SU-DHL-6 (cell line): ENCODE measurements at regions not wholly inside any gene's neighbourhood (a gene's known extent, or its start where the extent isn't known, plus 50 kb on each side); places are given as distances from the start of the nearest gene placed in this dataset.

Source experiments
- H2AFZ ChIP-seq: fragments of 200-600 bp; sonication (generic); 2 replicates; pipeline ENCODE4 v1.6.1; 2014; ENCODE audit warnings: low read depth, mild to moderate bottlenecking, moderate library complexity, mixed read lengths, antibody characterized with exemption, low read length; ENCODE audit not compliant: severe bottlenecking
- H3F3A ChIP-seq: fragments of 200-600 bp; shearing (Covaris generic); 2 replicates; pipeline ENCODE4 v1.6.0; 2016; ENCODE audit warnings: antibody characterized with exemption, mild to moderate bottlenecking; ENCODE audit not compliant: insufficient read depth
- H3K27ac ChIP-seq: fragments of 200-600 bp; sonication (generic); 2 replicates; pipeline ENCODE4 v1.5.1; 2016; ENCODE audit warnings: low read depth, mild to moderate bottlenecking, low read length, moderate library complexity, mixed read lengths
- H3K27me3 ChIP-seq: fragments of 200-600 bp; sonication (generic), shearing (Covaris generic); 2 replicates; pipeline ENCODE4 v1.6.0; 2014; ENCODE audit warnings: mild to moderate bottlenecking, low read length
- H3K36me3 ChIP-seq: fragments of 200-600 bp; sonication (generic); 2 replicates; pipeline ENCODE4 v1.6.1; 2014; ENCODE audit warnings: mild to moderate bottlenecking, low read length, mixed read lengths
- H3K4me2 ChIP-seq: fragments of 300-600, 200-600 bp; shearing (Covaris generic), sonication (generic); 2 replicates; pipeline ENCODE4 v1.6.0; 2014; ENCODE audit warnings: low read length, low read depth, mild to moderate bottlenecking; ENCODE audit not compliant: poor library complexity, severe bottlenecking
- H3K4me3 ChIP-seq: fragments of 200-600 bp; sonication (generic); 2 replicates; pipeline ENCODE4 v1.5.1; 2014; ENCODE audit warnings: antibody characterized with exemption, low read length, mild to moderate bottlenecking, mixed read lengths; ENCODE audit not compliant: insufficient read depth, poor library complexity, severe bottlenecking
- H3K79me2 ChIP-seq: fragments of 200-600 bp; sonication (generic); 2 replicates; pipeline ENCODE4 v1.6.1; 2014; ENCODE audit warnings: mild to moderate bottlenecking, low read length, moderate library complexity; ENCODE audit not compliant: insufficient read depth
- H3K9ac ChIP-seq: fragments of 200-600 bp; sonication (generic); 2 replicates; pipeline ENCODE4 v1.7.0; 2014; ENCODE audit warnings: mild to moderate bottlenecking, low read length
- H3K9me2 ChIP-seq: fragments of 200-600 bp; sonication (generic); replicated peaks from 2 replicates; pipeline ENCODE4 v1.6.1; 2014; ENCODE audit warnings: low read length; ENCODE audit not compliant: insufficient read depth
- H3K9me3 ChIP-seq: fragments of 200-600 bp; sonication (generic); 2 replicates; pipeline ENCODE4 v1.6.1; 2014; ENCODE audit warnings: low read length, mixed read lengths; ENCODE audit not compliant: insufficient read depth
- H4K20me1 ChIP-seq: fragments of 200-600 bp; sonication (generic); 2 replicates; pipeline ENCODE4 v1.6.1; 2014; ENCODE audit warnings: low read depth, mild to moderate bottlenecking, antibody characterized with exemption, low read length, moderate library complexity, mixed read lengths
- EZH2phosphoT487 ChIP-seq: fragments of 200-600 bp; sonication (generic), shearing (Covaris generic); conservative IDR thresholded peaks from 2 replicates; pipeline ENCODE4 v1.6.1; 2018; ENCODE audit warnings: mild to moderate bottlenecking, antibody characterized with exemption, low read length, moderate library complexity, mixed read lengths
- TF ChIP-seq, protein P1 (sequence below): fragments of 200-600 bp; sonication (generic); IDR thresholded peaks from one replicate; pipeline ENCODE4 v1.5.1; 2017; ENCODE audit warnings: antibody characterized with exemption, mild to moderate bottlenecking, low read length, moderate library complexity; ENCODE audit not compliant: insufficient read depth, poor library complexity, severe bottlenecking

DNA sequence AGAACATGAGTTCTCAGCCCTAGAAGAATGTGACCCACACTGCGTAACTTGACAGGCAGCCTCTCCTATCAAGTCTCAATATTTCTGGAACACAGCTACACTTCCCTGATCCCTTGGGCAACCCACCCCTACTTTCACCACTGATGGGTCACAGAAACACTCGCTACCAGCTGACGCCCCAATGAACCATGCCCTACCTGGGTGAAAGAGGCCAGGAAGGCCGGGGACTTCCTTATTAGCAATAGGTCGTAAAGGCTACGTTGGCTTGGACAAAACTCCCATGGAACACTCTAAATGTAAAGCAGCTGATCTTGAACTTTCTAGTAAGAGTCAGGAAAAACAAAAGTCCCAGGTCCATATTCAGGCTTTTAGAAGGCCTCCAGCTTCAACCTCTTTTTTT, 202.3 kb upstream of the KCTD7 start:
- Histone ChIP-seq H3K4me2 (no peak overlapping the region), H3K9me3 (no peaks in the 10 kb centered on the region), H3K79me2 (no peaks in the 10 kb centered on the region), H3K27ac (no peak overlapping the region), H4K20me1 (no peaks in the 10 kb centered on the region), H3K27me3 (no peaks in the 10 kb centered on the region), H3K4me3 (no peak overlapping the region), H3F3A (no peaks in the 10 kb centered on the region), H2AFZ (no peak overlapping the region), H3K9me2 (no peaks in the 10 kb centered on the region), H3K36me3 (no peaks in the 10 kb centered on the region), H3K9ac (no peak overlapping the region)
- TF ChIP-seq, protein P1, sequence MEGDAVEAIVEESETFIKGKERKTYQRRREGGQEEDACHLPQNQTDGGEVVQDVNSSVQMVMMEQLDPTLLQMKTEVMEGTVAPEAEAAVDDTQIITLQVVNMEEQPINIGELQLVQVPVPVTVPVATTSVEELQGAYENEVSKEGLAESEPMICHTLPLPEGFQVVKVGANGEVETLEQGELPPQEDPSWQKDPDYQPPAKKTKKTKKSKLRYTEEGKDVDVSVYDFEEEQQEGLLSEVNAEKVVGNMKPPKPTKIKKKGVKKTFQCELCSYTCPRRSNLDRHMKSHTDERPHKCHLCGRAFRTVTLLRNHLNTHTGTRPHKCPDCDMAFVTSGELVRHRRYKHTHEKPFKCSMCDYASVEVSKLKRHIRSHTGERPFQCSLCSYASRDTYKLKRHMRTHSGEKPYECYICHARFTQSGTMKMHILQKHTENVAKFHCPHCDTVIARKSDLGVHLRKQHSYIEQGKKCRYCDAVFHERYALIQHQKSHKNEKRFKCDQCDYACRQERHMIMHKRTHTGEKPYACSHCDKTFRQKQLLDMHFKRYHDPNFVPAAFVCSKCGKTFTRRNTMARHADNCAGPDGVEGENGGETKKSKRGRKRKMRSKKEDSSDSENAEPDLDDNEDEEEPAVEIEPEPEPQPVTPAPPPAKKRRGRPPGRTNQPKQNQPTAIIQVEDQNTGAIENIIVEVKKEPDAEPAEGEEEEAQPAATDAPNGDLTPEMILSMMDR, result no peak
- no peak for TF ChIP-seq EZH2phosphoT487

DNA sequence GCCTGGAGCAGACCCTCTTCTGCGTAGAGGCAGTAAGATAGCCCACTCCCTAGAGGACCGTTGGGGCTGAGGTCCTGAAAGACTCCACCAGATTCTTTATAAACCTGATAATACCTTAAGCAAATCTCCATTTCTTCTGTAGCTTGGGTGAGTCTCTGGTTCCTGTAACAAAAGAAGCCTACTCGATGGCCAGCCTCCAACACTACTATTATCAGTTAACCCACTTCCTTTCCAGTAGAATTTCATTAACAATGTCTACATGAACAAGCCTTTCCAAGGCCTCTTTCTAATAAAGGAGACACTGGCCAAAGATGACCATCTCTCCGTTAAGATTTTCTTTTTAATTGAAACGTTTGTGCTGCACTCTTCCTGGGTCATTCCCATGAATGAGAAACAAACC, 201.7 kb upstream of the KCTD7 start:
- no peaks in the 10 kb centered on the region for H4K20me1 ChIP-seq
- no peaks in the 10 kb centered on the region for H3F3A ChIP-seq
- H3K4me3 ChIP-seq, result no peak overlapping the region
- TF ChIP-seq, protein P1, result no peak
- TF ChIP-seq EZH2phosphoT487, result no peak
- H3K36me3 ChIP-seq, result no peaks in the 10 kb centered on the region
- no peak overlapping the region for H3K4me2 ChIP-seq
- H3K9me3 ChIP-seq, result no peaks in the 10 kb centered on the region
- H3K9ac ChIP-seq, result no peak overlapping the region
- no peaks in the 10 kb centered on the region for H3K9me2 ChIP-seq
- H2AFZ ChIP-seq, result no peak overlapping the region
- H3K27ac ChIP-seq, result no peak overlapping the region
- no peaks in the 10 kb centered on the region for H3K79me2 ChIP-seq
- no peaks in the 10 kb centered on the region for H3K27me3 ChIP-seq

DNA sequence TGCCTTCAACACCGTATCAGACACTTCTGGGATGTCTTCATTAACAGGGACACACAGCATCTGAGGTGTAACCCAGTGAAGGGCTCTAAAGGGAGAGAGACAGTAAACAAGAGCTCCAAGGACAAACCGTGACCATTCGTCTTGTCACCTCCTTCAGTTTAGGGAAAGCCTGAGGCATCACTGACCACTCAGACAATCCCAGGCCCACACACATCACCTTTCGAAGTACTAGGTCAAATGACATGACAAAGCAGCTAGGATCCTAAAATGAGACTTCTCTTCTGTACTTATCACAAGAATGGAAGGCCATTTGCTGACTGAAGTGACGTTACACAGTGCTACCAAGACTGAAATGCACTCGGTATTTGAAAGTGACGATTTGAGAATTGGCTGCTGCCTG, 200.7 kb upstream of the KCTD7 start:
- no peak overlapping the region for H2AFZ ChIP-seq
- H3K9ac ChIP-seq, result no peak overlapping the region
- no peaks in the 10 kb centered on the region for H3K9me2 ChIP-seq
- H3K27ac ChIP-seq, result no peak overlapping the region
- no peak overlapping the region for H3K4me2 ChIP-seq
- no peaks in the 10 kb centered on the region for H3F3A ChIP-seq
- TF ChIP-seq EZH2phosphoT487, result no peak
- TF ChIP-seq, protein P1, result no peak
- no peaks in the 10 kb centered on the region for H3K36me3 ChIP-seq
- no peaks in the 10 kb centered on the region for H3K79me2 ChIP-seq
- no peaks in the 10 kb centered on the region for H4K20me1 ChIP-seq
- no peaks in the 10 kb centered on the region for H3K27me3 ChIP-seq
- H3K4me3 ChIP-seq, result no peak overlapping the region
- H3K9me3 ChIP-seq, result no peaks in the 10 kb centered on the region
